ENCODE measurements at regions not wholly inside any gene's neighbourhood (a gene's known extent, or its start where the extent isn't known, plus 50 kb on each side); places are given as distances from the start of the nearest gene placed in this dataset.

- no peak for TF ChIP-seq ZNF274 (IDR thresholded peaks at IDR 0.05; ENCODE audit: low read depth, low read length)
- no peak for TF ChIP-seq SUZ12 (IDR thresholded peaks at IDR 0.05; ENCODE audit: extremely low read depth, insufficient read depth, insufficient read length)
- no peak for TF ChIP-seq YY1 (IDR thresholded peaks at IDR 0.05; ENCODE audit: insufficient read depth, insufficient read length)
Measured at GRCh38 chr10:2798336-2799022, 268.9 kb upstream of the PFKP start.

Measured in NT2/D1 (cell line).